H1 (cell line): ENCODE measurements at regions not wholly inside any gene's neighbourhood (a gene's known extent, or its start where the extent isn't known, plus 50 kb on each side); places are given as distances from the start of the nearest gene placed in this dataset.

Experiments
- CTCF ChIA-PET: fragments of 300-600 bp; sonication (Branson Sonifier 250); formaldehyde crosslinking; loops from one replicate; lab custom pipeline; 2021; ENCODE audit not compliant: partially characterized antibody; lab: Charles Lee
- POLR2A ChIA-PET: fragments of 300-600 bp; sonication (Branson Sonifier 250); formaldehyde crosslinking; loops from one replicate; lab custom pipeline; 2021; ENCODE audit warnings: inconsistent platforms; ENCODE audit not compliant: partially characterized antibody; lab: Charles Lee
- DNase-seq, 2 experiments: peaks; one replicate each; pipeline versions ENCODE4 v3.0.0 to v3.0.0-alpha.2; 2010 to 2022; ENCODE audit warnings: low spot score in 2 of 2, low read depth in 1 of 2, mixed read lengths in 1 of 2
- FAIRE-seq: peaks from 2 replicates; lab custom pipeline; 2011; peaks lifted over from hg19 to GRCh38; lab: Jason Lieb, UNC
- H2AFZ ChIP-seq: 2 replicates; pipeline ENCODE4 v1.8.1; 2012; ENCODE audit warnings: low read length, inconsistent platforms
- H2AK5ac ChIP-seq: 2 replicates; pipeline ENCODE4 v1.6.1; 2013; ENCODE audit warnings: low read depth, low read length
- H2BK120ac ChIP-seq: replicated peaks from 2 replicates; pipeline ENCODE3; 2013; ENCODE audit warnings: low read depth, low read length, inconsistent platforms
- H2BK12ac ChIP-seq: 2 replicates; pipeline ENCODE4 v1.6.1; 2013; ENCODE audit warnings: low read depth, low read length
- H2BK15ac ChIP-seq: 2 replicates; pipeline ENCODE4 v1.6.1; 2013; ENCODE audit warnings: low read length
- H2BK20ac ChIP-seq: 2 replicates; pipeline ENCODE4 v1.6.1; 2013; ENCODE audit warnings: low read length
- H2BK5ac ChIP-seq: 2 replicates; pipeline ENCODE4 v1.6.1; 2013; ENCODE audit warnings: low read depth, low read length
- H3K14ac ChIP-seq: 2 replicates; pipeline ENCODE4 v1.6.1; 2013; ENCODE audit warnings: inconsistent platforms; ENCODE audit not compliant: insufficient read length
- H3K18ac ChIP-seq: 2 replicates; pipeline ENCODE4 v1.6.1; 2013; ENCODE audit warnings: low read length; ENCODE audit errors: extremely low read depth
- H3K23ac ChIP-seq: 2 replicates; pipeline ENCODE4 v1.6.1; 2013; ENCODE audit warnings: inconsistent platforms; ENCODE audit not compliant: insufficient read length
- H3K23me2 ChIP-seq: 2 replicates; pipeline ENCODE4 v1.6.1; 2013; ENCODE audit warnings: low read depth, low read length
- H3K27ac ChIP-seq: 2 replicates; pipeline ENCODE4 v1.6.1; 2011; ENCODE audit warnings: low read depth, low read length, inconsistent platforms
- H3K27me3 ChIP-seq, 4 experiments: replicated peaks in 1 of 4; 1 replicate in 1 of 4; 2 replicates in 3 of 4; pipeline versions ENCODE4 v1.6.1 to v1.8.1; 2011 to 2013; ENCODE audit warnings: low read length in 3 of 4, mild to moderate bottlenecking in 3 of 4, inconsistent platforms in 2 of 4, mixed read lengths in 2 of 4, moderate library complexity in 1 of 4; ENCODE audit not compliant: control insufficient read depth in 3 of 4, insufficient read depth in 3 of 4; ENCODE audit errors: extremely low read depth in 1 of 4
- H3K36me3 ChIP-seq, 4 experiments: 2 replicates each; pipeline versions ENCODE4 v1.6.1 to v1.8.1; 2011 to 2013; ENCODE audit warnings: mild to moderate bottlenecking in 4 of 4, low read length in 3 of 4, moderate library complexity in 2 of 4, control low read depth in 1 of 4, inconsistent platforms in 1 of 4; ENCODE audit not compliant: insufficient read depth in 4 of 4, control insufficient read depth in 2 of 4
- H3K4ac ChIP-seq: replicated peaks from 2 replicates; pipeline ENCODE3; 2013; ENCODE audit warnings: low read length, low read depth, mixed read lengths, inconsistent platforms; ENCODE audit not compliant: insufficient read length
- H3K4me1 ChIP-seq, 4 experiments: replicated peaks in 1 of 4; 1 replicate in 1 of 4; 2 replicates in 3 of 4; pipeline versions ENCODE4 v1.6.1 to v1.8.1; 2011 to 2013; ENCODE audit warnings: low read length in 3 of 4, inconsistent platforms in 2 of 4, mixed read lengths in 1 of 4; ENCODE audit not compliant: insufficient read depth in 4 of 4, control insufficient read depth in 3 of 4
- H3K4me2 ChIP-seq, 2 experiments: 2 replicates each; pipeline versions ENCODE4 v1.6.1 to v1.8.1; 2011 to 2013; ENCODE audit warnings: low read depth in 2 of 2, low read length in 2 of 2, control low read depth in 1 of 2, inconsistent platforms in 1 of 2, mild to moderate bottlenecking in 1 of 2; ENCODE audit not compliant: insufficient read depth in 1 of 2
- H3K4me3 ChIP-seq, 4 experiments: fragments of 200-600, 300-600 bp in 1 of 4; sonication (generic), shearing (Covaris generic), sonication (Bioruptor Twin) in 1 of 4; 2 replicates each; pipeline versions ENCODE4 v1.5.1 to v1.8.1; 2011 to 2016; ENCODE audit warnings: low read length in 4 of 4, low read depth in 3 of 4, control low read depth in 2 of 4, inconsistent platforms in 2 of 4, mild to moderate bottlenecking in 2 of 4, mixed read lengths in 1 of 4, moderate library complexity in 1 of 4; ENCODE audit not compliant: insufficient read depth in 2 of 4; ENCODE audit errors: extremely low read depth in 1 of 4
- H3K56ac ChIP-seq: replicated peaks from 2 replicates; pipeline ENCODE3; 2013; ENCODE audit warnings: low read depth, mild to moderate bottlenecking, mixed read lengths, low read length, inconsistent platforms; ENCODE audit not compliant: insufficient read length
- H3K79me1 ChIP-seq: 2 replicates; pipeline ENCODE4 v1.6.1; 2013; ENCODE audit warnings: low read depth, low read length, control low read depth
- H3K79me2 ChIP-seq, 2 experiments: 2 replicates each; pipeline versions ENCODE4 v1.6.1 to v1.8.1; 2012 to 2013; ENCODE audit warnings: low read length in 2 of 2, mild to moderate bottlenecking in 2 of 2, inconsistent platforms in 1 of 2; ENCODE audit not compliant: insufficient read depth in 2 of 2, control insufficient read depth in 1 of 2
- H3K9ac ChIP-seq, 4 experiments: replicated peaks in 1 of 4; 1 replicate in 1 of 4; 2 replicates in 3 of 4; pipeline versions ENCODE4 v1.6.1 to v1.8.1; 2011 to 2013; ENCODE audit warnings: low read depth in 3 of 4, low read length in 3 of 4, control low read depth in 2 of 4, mild to moderate bottlenecking in 2 of 4, moderate library complexity in 2 of 4, inconsistent platforms in 1 of 4; ENCODE audit errors: extremely low read depth in 1 of 4
- H3K9me3 ChIP-seq, 2 experiments: 2 replicates each; pipeline versions ENCODE4 v1.6.1 to v1.8.1; 2012 to 2013; ENCODE audit warnings: mild to moderate bottlenecking in 2 of 2, moderate library complexity in 2 of 2, control low read depth in 1 of 2, inconsistent platforms in 1 of 2, low read depth in 1 of 2, low read length in 1 of 2, mixed read lengths in 1 of 2; ENCODE audit not compliant: insufficient read depth in 2 of 2
- H4K20me1 ChIP-seq, 2 experiments: replicated peaks in 1 of 2; 2 replicates each; pipeline versions ENCODE3 to v1.8.1; 2011 to 2013; ENCODE audit warnings: inconsistent platforms in 2 of 2, low read length in 2 of 2, mild to moderate bottlenecking in 1 of 2; ENCODE audit not compliant: insufficient read depth in 2 of 2, control insufficient read depth in 1 of 2
- H4K5ac ChIP-seq: 2 replicates; pipeline ENCODE4 v1.6.1; 2013; ENCODE audit warnings: low read length, low read depth, mixed read lengths, inconsistent platforms; ENCODE audit not compliant: insufficient read length
- H4K8ac ChIP-seq: 2 replicates; pipeline ENCODE4 v1.8.0; 2013; ENCODE audit warnings: mild to moderate bottlenecking, moderate library complexity, low read length, inconsistent platforms; ENCODE audit not compliant: insufficient read depth; ENCODE audit errors: extremely low read depth
- H4K91ac ChIP-seq: replicated peaks from 2 replicates; pipeline ENCODE3; 2013; ENCODE audit warnings: low read length, mixed read lengths, inconsistent platforms; ENCODE audit not compliant: insufficient read length
- KDM5A ChIP-seq: fragments of 200-600 bp; IDR thresholded peaks from 2 replicates; pipeline ENCODE4 v1.7.1; 2012; ENCODE audit warnings: mild to moderate bottlenecking, low read length, inconsistent platforms, mixed read lengths
- whole genome bisulfite sequencing, 2 experiments: shearing (Covaris generic) in 1 of 2; methylation state at CpG; one replicate each; pipeline versions ENCODE4 v1.1.6 to v1.1.7; 2013 to 2015; ENCODE audit warnings: low lambda C conversion rate in 2 of 2, mixed read lengths in 2 of 2, inconsistent platforms in 1 of 2, low coverage in 1 of 2, missing lambda C conversion rate in 1 of 2; ENCODE audit not compliant: insufficient replicate concordance in 2 of 2, insufficient coverage in 1 of 2, insufficient read length in 1 of 2; ENCODE audit errors: extremely low coverage in 1 of 2, missing lambda C conversion rate in 1 of 2; 5-methylcytosine and 5-hydroxymethylcytosine counted together

DNA sequence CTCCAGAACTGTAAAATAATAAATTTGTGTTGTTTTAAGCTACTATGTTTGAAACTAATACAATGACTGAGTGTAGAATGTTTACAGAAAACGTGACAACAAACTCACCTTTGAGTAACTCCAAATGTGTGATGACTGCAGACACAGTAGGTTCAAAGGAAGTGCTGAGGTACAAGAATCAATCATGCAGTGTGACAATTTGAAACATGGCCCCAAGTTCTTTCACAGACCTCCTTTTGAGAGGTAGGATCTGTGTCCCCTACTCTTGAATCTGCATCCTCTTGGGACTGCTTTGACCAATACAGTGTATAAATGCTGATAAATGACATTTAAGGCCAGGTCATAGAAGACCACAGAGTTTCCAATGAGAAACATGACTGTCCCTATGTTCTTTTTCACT lies 667.7 kb upstream of the DIPK2B start:
- Histone ChIP-seq H3K56ac (no peak overlapping the region), H3K4me1 (no peaks in the 10 kb centered on the region), H3K79me1 (no peaks in the 10 kb centered on the region), H2BK12ac (no peak overlapping the region), H3K4ac (no peak overlapping the region), H3K27me3 (no peaks in the 10 kb centered on the region), H2AFZ (no peak overlapping the region), H3K23me2 (no peaks in the 10 kb centered on the region), H3K36me3 (no peaks in the 10 kb centered on the region), H2BK5ac (no peak overlapping the region), H2AK5ac (no peak overlapping the region), H2BK20ac (no peak overlapping the region), H3K23ac (no peak overlapping the region), H3K9me3 (no peaks in the 10 kb centered on the region), H4K91ac (no peak overlapping the region), H4K20me1 (no peaks in the 10 kb centered on the region), H4K8ac (no peak overlapping the region), H3K18ac (no peak overlapping the region), H3K4me3 (no peak overlapping the region), H3K27ac (no peak overlapping the region), H3K79me2 (no peaks in the 10 kb centered on the region), H4K5ac (no peak overlapping the region), H3K14ac (no peak overlapping the region), H3K9ac (no peak overlapping the region), H2BK15ac (no peak overlapping the region), H3K4me2 (no peak overlapping the region), H2BK120ac (no peak overlapping the region)
- no peak for TF ChIP-seq KDM5A
- WGBS, 2 experiments = 86% methylated on average over 1 of the region's 1 CpG; no CpG with 5 or more reads in 1 of the 2 experiments
- ChIA-PET POLR2A (no interaction called here), CTCF (no interaction called here)
- DNase-seq (no peak), FAIRE-seq (no peak)
